T-cell (primary cell): ENCODE measurements at regions not wholly inside any gene's neighbourhood (a gene's known extent, or its start where the extent isn't known, plus 50 kb on each side); places are given as distances from the start of the nearest gene placed in this dataset.

ENCODE experiments used
- ATAC-seq, 4 experiments: fragments of 200-7000 bp in 3 of 4; fragments of 150-1000 bp in 1 of 4; cut with Tn5 transposase; replicated peaks in 1 of 4; 1 replicate in 3 of 4; 2 replicates in 1 of 4; pipeline ENCODE4 v1.10.0; 2021; ENCODE audit warnings: moderate library complexity in 3 of 4, mild to moderate bottlenecking in 2 of 4, moderate number of reproducible peaks in 1 of 4
- CTCF ChIA-PET, 2 donors: fragments of 300-600 bp; sonication (Branson Sonifier 250); formaldehyde crosslinking; loops; one replicate each; lab custom pipeline; 2022; ENCODE audit warnings: antibody characterized with exemption in 2 of 2; lab: Charles Lee
- POLR2A ChIA-PET, 2 donors: fragments of 300-600 bp; sonication (Branson Sonifier 250); formaldehyde crosslinking; loops; one replicate each; lab custom pipeline; 2022; ENCODE audit warnings: antibody characterized with exemption in 2 of 2; lab: Charles Lee
- DNase-seq, 35 experiments: peaks; one replicate each; pipeline versions ENCODE4 v3.0.0 to v3.0.0-alpha.2; 2013 to 2023
- H3K27ac ChIP-seq: one replicate; pipeline ENCODE4 v1.5.1; 2013; ENCODE audit warnings: low read length
- H3K27me3 ChIP-seq, 2 experiments: replicated peaks in 1 of 2; 1 replicate in 1 of 2; 2 replicates in 1 of 2; pipeline versions ENCODE4 v1.6.1 to v1.7.0; 2013; ENCODE audit warnings: low read length in 1 of 2, mixed read lengths in 1 of 2; ENCODE audit not compliant: control insufficient read depth in 2 of 2, insufficient read depth in 2 of 2; ENCODE audit errors: extremely low read depth in 1 of 2
- H3K36me3 ChIP-seq, 2 donors: 1 replicate in 1 of 2; 2 replicates in 1 of 2; pipeline versions ENCODE4 v1.6.1 to v1.7.0; 2013; ENCODE audit warnings: low read length in 1 of 2; ENCODE audit not compliant: control insufficient read depth in 2 of 2, insufficient read depth in 1 of 2; ENCODE audit errors: extremely low read depth in 1 of 2
- H3K4me1 ChIP-seq, 2 experiments: 1 replicate in 1 of 2; 2 replicates in 1 of 2; pipeline versions ENCODE4 v1.6.1 to v1.7.0; 2013; ENCODE audit warnings: low read length in 2 of 2, mixed read lengths in 1 of 2; ENCODE audit not compliant: insufficient read depth in 2 of 2, control insufficient read depth in 1 of 2; ENCODE audit errors: extremely low read depth in 1 of 2
- H3K4me3 ChIP-seq, 2 donors: 1 replicate in 1 of 2; 2 replicates in 1 of 2; pipeline versions ENCODE4 v1.5.1 to v1.7.0; 2013; ENCODE audit warnings: mild to moderate bottlenecking in 2 of 2, low read length in 1 of 2, moderate library complexity in 1 of 2; ENCODE audit not compliant: control insufficient read depth in 1 of 2; ENCODE audit errors: extremely low read depth in 1 of 2
- H3K9me3 ChIP-seq: 2 replicates; pipeline ENCODE4 v1.7.0; 2013
- H3K27ac Mint-ChIP-seq, 2 donors: one replicate each; pipeline ENCODE4 v1.8.0; 2020 to 2021; ENCODE audit warnings: mild to moderate bottlenecking in 2 of 2, mixed read lengths in 2 of 2
- H3K27me3 Mint-ChIP-seq, 2 donors: one replicate each; pipeline ENCODE4 v1.8.0; 2021 to 2022; ENCODE audit warnings: mixed read lengths in 2 of 2
- H3K36me3 Mint-ChIP-seq: one replicate; pipeline ENCODE4 v1.8.0; 2021; ENCODE audit warnings: mixed read lengths
- H3K4me1 Mint-ChIP-seq, 3 donors: one replicate each; pipeline ENCODE4 v1.8.0; 2020 to 2022; ENCODE audit warnings: mixed read lengths in 3 of 3, mild to moderate bottlenecking in 1 of 3
- H3K4me3 Mint-ChIP-seq, 3 donors: one replicate each; pipeline ENCODE4 v1.8.0; 2020 to 2022; ENCODE audit warnings: mild to moderate bottlenecking in 3 of 3, mixed read lengths in 3 of 3, moderate library complexity in 3 of 3
- H3K9me3 Mint-ChIP-seq, 3 donors: one replicate each; pipeline ENCODE4 v1.8.0; 2020 to 2022; ENCODE audit warnings: mixed read lengths in 3 of 3
- WGBS: methylation state at CpG from one replicate; pipeline ENCODE4 v1.1.5; 2013; ENCODE audit warnings: missing lambda C conversion rate; ENCODE audit not compliant: insufficient coverage; 5-methylcytosine and 5-hydroxymethylcytosine counted together

GRCh38 chr2:104965900-104966299 lies 72.0 kb upstream of the MRPS9 start:
- Mint-ChIP-seq H3K36me3 (no peaks in the 10 kb centered on the region), H3K27me3 (peaks cover 17 to 20% of the 10 kb centered on the region in 2 donors), H3K4me3 (no peak overlapping the region), H3K27ac (no peak overlapping the region), H3K4me1 (no peaks in the 10 kb centered on the region), H3K9me3 (peaks cover 11 to 23% (median 21%) of the 10 kb centered on the region in 3 donors)
- Histone ChIP-seq H3K36me3 (no peaks in the 10 kb centered on the region), H3K4me3 (no peak overlapping the region), H3K27me3 (no peaks in the 10 kb centered on the region), H3K9me3 (no peaks in the 10 kb centered on the region), H3K4me1 (no peaks in the 10 kb centered on the region), H3K27ac (no peak overlapping the region)
- CTCF ChIA-PET: no interaction called here
- POLR2A ChIA-PET: interaction anchor here in 1 of 2 donors (0.7 kb wide), 1 partner anchor 32 kb away, joined by 3 read pairs; no protein-coding TSS in a partner anchor
- ATAC-seq: no peak
- DNase-seq: no peak

GRCh38 chr2:104969564-104969963 lies 68.3 kb upstream of the MRPS9 start:
- CTCF ChIA-PET: no interaction called here
- peaks cover 4 to 9% (median 6%) of the 10 kb centered on the region in 3 donors for H3K9me3 Mint-ChIP-seq
- Histone ChIP-seq H3K27me3 (no peaks in the 10 kb centered on the region), H3K9me3 (no peaks in the 10 kb centered on the region), H3K4me1 (no peaks in the 10 kb centered on the region), H3K4me3 (no peak overlapping the region), H3K36me3 (no peaks in the 10 kb centered on the region), H3K27ac (no peak overlapping the region)
- ATAC-seq (no peak), DNase-seq (no peak)
- WGBS: no CpG with 5 or more reads among the region's 3 CpGs
- H3K27me3 Mint-ChIP-seq: peaks cover 12 to 19% of the 10 kb centered on the region in 2 donors
- H3K36me3 Mint-ChIP-seq: no peaks in the 10 kb centered on the region
- H3K27ac Mint-ChIP-seq: no peak overlapping the region
- H3K4me3 Mint-ChIP-seq: no peak overlapping the region
- POLR2A ChIA-PET: no interaction called here
- H3K4me1 Mint-ChIP-seq: no peaks in the 10 kb centered on the region

- Histone ChIP-seq H3K36me3 (no peaks in the 10 kb centered on the region), H3K27ac (no peak overlapping the region), H3K4me3 (no peak overlapping the region), H3K9me3 (no peaks in the 10 kb centered on the region), H3K27me3 (no peaks in the 10 kb centered on the region), H3K4me1 (peaks cover 0 to 5% of the 10 kb centered on the region in 2 experiments)
- Mint-ChIP-seq H3K9me3 (no peaks in the 10 kb centered on the region), H3K4me1 (peaks cover 10 to 21% (median 13%) of the 10 kb centered on the region in 3 donors), H3K4me3 (no peak overlapping the region), H3K27me3 (peaks cover 5 to 7% of the 10 kb centered on the region in 2 donors), H3K36me3 (no peaks in the 10 kb centered on the region), H3K27ac (no peak overlapping the region)
- CTCF ChIA-PET: no interaction called here
- POLR2A ChIA-PET: no interaction called here
- DNase-seq (no peak), ATAC-seq (no peak)
- no CpG with 5 or more reads among the region's 3 CpGs for WGBS
Measured at GRCh38 chr2:104975371-104975770, 62.5 kb upstream of the MRPS9 start.

- DNase-seq: no peak
- ChIA-PET POLR2A (no interaction called here), CTCF (no interaction called here)
- Histone ChIP-seq H3K36me3 (no peaks in the 10 kb centered on the region), H3K4me1 (peaks cover 0 to 5% of the 10 kb centered on the region in 2 experiments), H3K4me3 (no peak overlapping the region), H3K9me3 (no peaks in the 10 kb centered on the region), H3K27me3 (no peaks in the 10 kb centered on the region), H3K27ac (no peak overlapping the region)
- Mint-ChIP-seq H3K36me3 (no peaks in the 10 kb centered on the region), H3K27me3 (peaks cover 8% of the 10 kb centered on the region in 2 donors), H3K4me3 (no peak overlapping the region), H3K4me1 (peaks cover 10 to 21% (median 13%) of the 10 kb centered on the region in 3 donors), H3K27ac (no peak overlapping the region), H3K9me3 (no peaks in the 10 kb centered on the region)
- ATAC-seq: no peak
- WGBS: no CpG with 5 or more reads among the region's 3 CpGs
Measured at GRCh38 chr2:104975851-104976250, 62.0 kb upstream of the MRPS9 start.

GRCh38 chr2:104976603-104977120 lies 61.2 kb upstream of the MRPS9 start:
- ChIA-PET CTCF (no interaction called here), POLR2A (no interaction called here)
- Histone ChIP-seq H3K9me3 (no peaks in the 10 kb centered on the region), H3K4me3 (peak overlapping the region in 1 of 2 donors; percentile 17), H3K4me1 (peaks cover 0 to 5% of the 10 kb centered on the region in 2 experiments), H3K36me3 (no peaks in the 10 kb centered on the region), H3K27me3 (no peaks in the 10 kb centered on the region), H3K27ac (no peak overlapping the region)
- H3K4me3 Mint-ChIP-seq: peak overlapping the region in 2 of 3 donors; percentile 14 to 62
- DNase-seq (peak in 16 of 35 experiments; percentile 1 to 28 (median 7)), ATAC-seq (peak in 3 of 4 experiments; percentile 26 to 47 (median 41))
- WGBS: 18% methylated on average over 2 of the region's 4 CpGs
- H3K9me3 Mint-ChIP-seq: no peaks in the 10 kb centered on the region
- H3K27ac Mint-ChIP-seq: no peak overlapping the region
- peaks cover 4 to 8% of the 10 kb centered on the region in 2 donors for H3K27me3 Mint-ChIP-seq
- H3K4me1 Mint-ChIP-seq: peaks cover 10 to 21% (median 13%) of the 10 kb centered on the region in 3 donors
- no peaks in the 10 kb centered on the region for H3K36me3 Mint-ChIP-seq

GRCh38 chr2:104977958-104978357 lies 59.9 kb upstream of the MRPS9 start:
- POLR2A ChIA-PET: no interaction called here
- DNase-seq (no peak), ATAC-seq (no peak)
- H3K4me3 ChIP-seq: no peak overlapping the region
- no CpG with 5 or more reads among the region's 1 CpG for WGBS
- Mint-ChIP-seq H3K4me3 (no peak overlapping the region), H3K4me1 (peaks cover 10 to 21% (median 13%) of the 10 kb centered on the region in 3 donors), H3K9me3 (no peaks in the 10 kb centered on the region), H3K27ac (no peak overlapping the region), H3K36me3 (no peaks in the 10 kb centered on the region), H3K27me3 (peaks cover 4 to 8% of the 10 kb centered on the region in 2 donors)
- peaks cover 0 to 5% of the 10 kb centered on the region in 2 experiments for H3K4me1 ChIP-seq
- peaks cover 0 to 7% of the 10 kb centered on the region in 2 experiments for H3K27me3 ChIP-seq
- no peaks in the 10 kb centered on the region for H3K36me3 ChIP-seq
- CTCF ChIA-PET: no interaction called here
- no peaks in the 10 kb centered on the region for H3K9me3 ChIP-seq
- H3K27ac ChIP-seq: no peak overlapping the region
